Fibroblast of pulmonary artery (primary cell): ENCODE measurements at regions not wholly inside any gene's neighbourhood (a gene's known extent, or its start where the extent isn't known, plus 50 kb on each side); places are given as distances from the start of the nearest gene placed in this dataset.

Experiments
- DNase-seq: peaks from one replicate; pipeline ENCODE4 v3.0.0-alpha.2; 2010; ENCODE audit warnings: low read depth
- H3K4me3 ChIP-seq: replicated peaks from 2 replicates; pipeline ENCODE4 v1.5.1; 2011; ENCODE audit warnings: low read depth, mild to moderate bottlenecking, control low read depth, low read length, moderate library complexity
- TF ChIP-seq, protein P1 (sequence below): IDR thresholded peaks from 2 replicates; pipeline ENCODE4 v1.5.1; 2011; ENCODE audit warnings: mild to moderate bottlenecking, control low read depth, low read length, inconsistent platforms; ENCODE audit errors: missing control alignments

GRCh38 chr10:14468023-14468441 lies 137.3 kb upstream of the FRMD4A start:
- no peak for DNase-seq
- H3K4me3 ChIP-seq: no peak overlapping the region
- TF ChIP-seq, protein P1, sequence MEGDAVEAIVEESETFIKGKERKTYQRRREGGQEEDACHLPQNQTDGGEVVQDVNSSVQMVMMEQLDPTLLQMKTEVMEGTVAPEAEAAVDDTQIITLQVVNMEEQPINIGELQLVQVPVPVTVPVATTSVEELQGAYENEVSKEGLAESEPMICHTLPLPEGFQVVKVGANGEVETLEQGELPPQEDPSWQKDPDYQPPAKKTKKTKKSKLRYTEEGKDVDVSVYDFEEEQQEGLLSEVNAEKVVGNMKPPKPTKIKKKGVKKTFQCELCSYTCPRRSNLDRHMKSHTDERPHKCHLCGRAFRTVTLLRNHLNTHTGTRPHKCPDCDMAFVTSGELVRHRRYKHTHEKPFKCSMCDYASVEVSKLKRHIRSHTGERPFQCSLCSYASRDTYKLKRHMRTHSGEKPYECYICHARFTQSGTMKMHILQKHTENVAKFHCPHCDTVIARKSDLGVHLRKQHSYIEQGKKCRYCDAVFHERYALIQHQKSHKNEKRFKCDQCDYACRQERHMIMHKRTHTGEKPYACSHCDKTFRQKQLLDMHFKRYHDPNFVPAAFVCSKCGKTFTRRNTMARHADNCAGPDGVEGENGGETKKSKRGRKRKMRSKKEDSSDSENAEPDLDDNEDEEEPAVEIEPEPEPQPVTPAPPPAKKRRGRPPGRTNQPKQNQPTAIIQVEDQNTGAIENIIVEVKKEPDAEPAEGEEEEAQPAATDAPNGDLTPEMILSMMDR: no peak

- no peak overlapping the region for H3K4me3 ChIP-seq
- TF ChIP-seq, protein P1: no peak
- peak; percentile 35 for DNase-seq
Measured at GRCh38 chr10:14466257-14466656, 135.5 kb upstream of the FRMD4A start.

DNA sequence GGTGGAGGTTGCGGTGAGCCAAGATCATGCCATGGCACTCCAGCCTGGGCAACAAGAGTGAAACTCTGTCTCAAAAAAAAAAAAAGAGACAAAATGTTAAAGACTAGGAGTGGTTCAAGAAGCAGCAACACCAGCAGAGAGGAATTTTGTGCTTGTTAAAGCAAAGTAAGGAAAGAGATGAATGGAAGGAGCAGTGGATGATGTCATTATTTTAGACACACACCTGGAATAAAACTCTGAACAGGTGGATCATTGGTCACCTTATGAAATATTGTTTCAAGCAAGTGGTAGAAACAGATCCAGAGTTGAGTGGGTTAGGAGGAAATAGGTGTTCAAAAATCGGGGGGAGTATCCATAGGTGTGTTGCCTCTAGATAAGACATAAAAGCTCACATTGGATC lies 129.7 kb upstream of the FRMD4A start:
- no peak for DNase-seq
- TF ChIP-seq, protein P1: no peak
- no peak overlapping the region for H3K4me3 ChIP-seq

DNA sequence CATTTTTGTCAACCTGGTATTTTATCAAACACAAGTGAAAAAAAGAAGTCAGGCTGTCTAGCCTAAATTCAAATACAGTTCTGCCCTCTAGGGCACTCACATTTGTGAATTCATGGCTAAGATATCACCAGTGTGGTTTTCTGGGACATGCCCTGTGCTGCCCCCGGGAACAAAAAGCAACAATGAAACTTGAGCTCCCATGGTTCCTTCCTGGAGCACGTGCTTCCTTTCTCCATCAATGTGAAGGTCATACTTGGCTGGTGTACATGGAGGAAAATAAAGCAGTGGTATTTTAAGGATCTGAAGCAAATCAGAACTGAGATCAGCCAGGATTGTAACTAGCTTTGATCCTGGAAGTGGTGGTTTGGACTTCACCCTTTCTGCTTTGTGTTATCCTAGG lies 128.9 kb upstream of the FRMD4A start:
- no peak for DNase-seq
- TF ChIP-seq, protein P1: no peak
- no peak overlapping the region for H3K4me3 ChIP-seq

DNA sequence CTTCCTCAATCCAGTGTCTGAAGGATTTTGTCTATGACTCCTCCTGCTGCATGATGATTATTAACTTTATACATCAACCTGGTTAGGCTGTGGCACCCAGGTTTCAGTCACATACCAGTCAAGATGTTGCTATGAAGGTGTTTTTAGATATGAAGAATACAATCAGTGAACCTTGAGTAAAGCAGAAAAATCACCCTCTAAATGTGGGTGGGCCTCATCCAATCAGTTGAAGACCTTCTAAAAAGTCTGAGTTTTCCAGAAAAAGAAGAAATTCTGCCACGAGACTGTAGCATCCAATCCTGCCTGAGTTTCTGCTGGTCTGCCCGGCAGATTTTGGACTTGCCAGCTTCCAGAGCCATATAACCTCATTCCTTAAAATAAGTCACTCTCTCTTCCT lies 126.1 kb upstream of the FRMD4A start:
- TF ChIP-seq, protein P1: no peak
- no peak for DNase-seq
- no peak overlapping the region for H3K4me3 ChIP-seq

GRCh38 chr10:14456218-14456869 lies 125.6 kb upstream of the FRMD4A start:
- TF ChIP-seq, protein P1: no peak
- no peak overlapping the region for H3K4me3 ChIP-seq
- DNase-seq: no peak

DNA sequence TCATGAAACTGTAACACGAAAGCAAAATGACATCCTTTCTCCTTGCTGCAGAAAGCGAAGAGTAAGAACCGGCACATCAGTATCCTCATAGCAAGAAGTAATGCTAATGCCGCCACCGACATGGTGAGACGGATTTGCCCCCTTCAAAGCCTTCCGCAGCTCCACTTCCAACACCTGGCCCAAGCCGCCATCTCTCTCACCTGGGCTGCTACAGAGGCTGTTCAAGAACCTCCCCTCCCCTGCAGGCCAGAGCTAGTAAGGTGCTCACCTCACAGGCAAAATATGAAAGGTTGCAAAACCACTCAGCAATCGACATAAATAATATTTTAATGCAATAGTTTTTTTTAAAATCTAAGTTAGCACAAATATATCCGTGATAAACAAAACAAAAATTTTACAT lies 123.9 kb upstream of the FRMD4A start:
- H3K4me3 ChIP-seq: no peak overlapping the region
- TF ChIP-seq, protein P1: no peak
- DNase-seq: no peak
